ENCODE measurements at regions not wholly inside any gene's neighbourhood (a gene's known extent, or its start where the extent isn't known, plus 50 kb on each side); places are given as distances from the start of the nearest gene placed in this dataset.
"Not testable (repeated sequence)": the region's sequence is repeated elsewhere in the genome, so short reads cannot be mapped to it uniquely, and the experiment has no call there.

DNA sequence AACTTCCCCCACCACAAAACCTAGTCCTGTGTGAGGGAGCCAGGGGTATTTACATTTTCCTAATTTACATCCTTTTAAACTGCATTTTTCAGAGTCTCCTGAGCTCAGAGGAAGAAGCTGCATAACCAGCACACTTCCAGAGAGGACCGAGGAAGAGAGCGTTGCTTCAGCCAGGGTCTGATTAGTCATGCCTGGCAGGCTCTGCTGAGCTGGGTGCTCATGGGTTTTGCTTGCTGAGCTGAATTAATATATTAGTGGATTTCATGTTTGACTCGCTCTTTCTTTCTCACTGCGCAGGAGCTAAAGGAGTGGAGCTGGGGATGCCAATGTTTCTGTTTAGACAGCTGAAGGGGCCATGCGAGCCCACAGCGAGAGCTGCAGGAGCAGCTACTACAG lies 539.3 kb upstream of the B3GAT1 start:
- no peaks in the 10 kb centered on the region for H3K4me1 Mint-ChIP-seq
- H3K27me3 Mint-ChIP-seq, result peaks cover 14% of the 10 kb centered on the region
- no peak overlapping the region for H3K4me3 Mint-ChIP-seq
- H3K9me3 Mint-ChIP-seq, result no peaks in the 10 kb centered on the region
- no peak for DNase-seq
- no peaks in the 10 kb centered on the region for H3K36me3 Mint-ChIP-seq
- H3K27ac Mint-ChIP-seq, result no peak overlapping the region

DNA sequence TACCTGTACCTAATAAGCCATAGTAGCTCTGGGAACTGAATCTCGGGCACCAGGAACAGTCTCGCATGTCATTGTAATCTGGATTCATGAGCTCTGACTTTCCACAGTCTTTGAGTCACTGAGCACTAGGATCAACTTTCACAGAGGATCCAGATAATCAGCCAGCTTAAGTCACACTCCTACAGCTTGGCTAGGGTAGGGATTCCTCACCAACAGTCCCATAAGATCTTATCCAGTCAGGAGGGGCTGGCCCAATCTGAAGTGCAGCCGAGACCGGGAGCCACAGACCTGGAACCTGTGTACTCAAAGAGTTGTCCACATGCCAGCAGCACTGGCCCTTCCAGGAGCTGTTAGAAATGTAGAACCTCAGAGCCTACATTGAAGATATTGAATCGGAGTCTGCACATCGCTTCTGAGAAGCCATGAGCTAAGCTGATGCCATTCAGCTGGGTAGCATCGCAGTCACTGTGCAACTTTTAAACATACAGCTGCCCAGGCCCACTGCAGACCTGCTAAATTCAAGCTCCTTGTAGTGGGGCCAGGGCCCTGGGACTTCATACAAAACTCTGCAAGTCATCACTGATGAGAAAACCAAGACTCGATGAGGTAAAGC lies 538.8 kb upstream of the B3GAT1 start:
- peaks cover 14% of the 10 kb centered on the region for H3K27me3 Mint-ChIP-seq
- H3K9me3 Mint-ChIP-seq, result no peaks in the 10 kb centered on the region
- DNase-seq, result no peak
- no peak overlapping the region for H3K4me3 Mint-ChIP-seq
- no peaks in the 10 kb centered on the region for H3K4me1 Mint-ChIP-seq
- H3K36me3 Mint-ChIP-seq, result no peaks in the 10 kb centered on the region
- no peak overlapping the region for H3K27ac Mint-ChIP-seq

DNA sequence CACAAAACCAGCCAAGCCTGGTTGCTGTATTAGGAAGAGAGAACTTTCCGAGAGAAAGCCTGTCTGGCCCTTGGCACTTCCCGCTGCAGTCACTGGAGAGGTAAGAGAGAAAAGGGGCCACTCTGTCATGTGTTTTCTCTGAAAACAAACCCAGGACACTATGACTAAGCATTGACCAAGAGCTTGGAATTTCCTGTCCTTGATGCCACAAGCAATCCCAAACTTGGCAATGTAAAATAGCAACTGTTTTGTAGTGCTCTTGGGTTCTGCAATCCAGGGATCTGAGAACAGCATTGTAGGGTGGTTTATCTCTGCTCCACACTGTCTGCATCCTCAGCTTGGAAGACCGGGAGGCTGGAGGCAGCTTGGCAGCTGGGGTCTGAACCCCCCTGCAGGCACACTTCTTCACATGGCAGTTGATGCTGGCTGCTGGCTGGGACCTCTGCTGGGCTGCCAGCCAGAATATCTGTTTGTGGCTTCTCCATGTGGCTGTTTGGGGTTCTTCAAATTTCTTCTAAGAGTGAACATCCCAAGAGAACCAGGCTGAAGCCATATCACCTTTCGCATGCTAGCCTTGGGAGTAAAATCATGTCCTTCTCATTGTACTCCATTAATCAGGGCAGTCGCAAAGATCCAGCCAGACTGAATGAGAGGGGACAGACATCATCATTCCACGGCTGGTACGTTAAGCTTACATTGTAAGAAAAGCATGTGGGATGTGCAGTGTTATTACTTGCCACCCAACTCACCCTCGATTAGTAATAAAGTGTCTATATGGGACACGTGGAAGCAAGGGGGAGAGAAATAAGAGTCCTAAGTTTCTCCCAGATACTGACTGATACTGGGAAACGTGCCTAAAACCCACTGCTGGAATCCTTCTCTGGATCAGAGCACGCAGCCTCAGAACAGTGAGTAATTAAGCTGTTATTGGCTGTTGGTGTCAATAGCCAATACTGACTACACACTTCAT lies 537.4 kb upstream of the B3GAT1 start:
- H3K36me3 Mint-ChIP-seq, result no peaks in the 10 kb centered on the region
- H3K4me1 Mint-ChIP-seq, result no peaks in the 10 kb centered on the region
- no peak overlapping the region for H3K4me3 Mint-ChIP-seq
- H3K27me3 Mint-ChIP-seq, result peaks cover 11% of the 10 kb centered on the region
- H3K9me3 Mint-ChIP-seq, result no peaks in the 10 kb centered on the region
- H3K27ac Mint-ChIP-seq, result no peak overlapping the region
- DNase-seq, result no peak

DNA sequence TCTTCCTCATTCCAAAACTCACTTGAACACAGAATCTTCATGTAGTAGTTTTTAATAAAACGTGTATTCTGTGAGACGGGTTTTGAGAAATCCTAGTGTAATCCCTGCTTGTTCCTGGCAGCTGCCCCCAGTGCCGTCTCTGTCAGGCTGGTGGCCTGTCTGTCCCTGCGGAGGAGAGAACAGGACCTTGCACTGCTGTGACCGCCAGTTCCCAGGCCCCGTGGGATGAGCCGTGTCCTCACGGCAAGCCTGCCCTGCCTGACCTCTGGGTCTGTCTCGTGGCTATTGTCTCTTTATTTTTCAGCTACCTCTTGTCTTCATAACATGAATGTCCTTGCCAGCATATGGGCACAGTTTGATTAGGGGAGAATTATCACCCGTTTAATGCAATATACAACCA lies 535.5 kb upstream of the B3GAT1 start:
- Mint-ChIP-seq H3K9me3 (no peaks in the 10 kb centered on the region), H3K4me1 (no peaks in the 10 kb centered on the region), H3K27me3 (peaks cover 10% of the 10 kb centered on the region), H3K4me3 (no peak overlapping the region), H3K36me3 (no peaks in the 10 kb centered on the region), H3K27ac (no peak overlapping the region)
- no peak for DNase-seq

DNA sequence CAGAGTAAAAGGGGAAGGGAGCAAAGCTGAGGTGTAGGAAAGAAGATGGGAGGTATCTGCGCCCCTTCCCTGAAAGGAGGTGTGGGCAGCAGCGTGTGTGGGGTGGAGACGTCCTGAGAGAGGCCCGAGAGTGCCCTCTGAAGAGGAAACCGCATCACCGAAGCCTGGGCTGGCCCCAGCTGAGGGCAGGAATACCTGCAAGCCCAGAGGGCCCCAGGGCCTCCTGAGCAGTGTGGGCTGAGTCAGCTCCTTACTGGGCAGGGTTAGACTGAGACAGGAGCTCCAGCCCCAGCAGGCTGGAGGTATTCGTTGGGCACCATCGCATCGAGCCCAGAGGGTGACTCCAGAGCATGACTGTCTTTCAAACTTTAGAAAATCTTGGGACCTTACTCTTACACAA lies 534.0 kb upstream of the B3GAT1 start:
- no peaks in the 10 kb centered on the region for H3K4me1 Mint-ChIP-seq
- H3K27me3 Mint-ChIP-seq, result peaks cover 18% of the 10 kb centered on the region
- H3K9me3 Mint-ChIP-seq, result no peaks in the 10 kb centered on the region
- no peak overlapping the region for H3K27ac Mint-ChIP-seq
- no peak overlapping the region for H3K4me3 Mint-ChIP-seq
- no peak for DNase-seq
- H3K36me3 Mint-ChIP-seq, result no peaks in the 10 kb centered on the region

DNA sequence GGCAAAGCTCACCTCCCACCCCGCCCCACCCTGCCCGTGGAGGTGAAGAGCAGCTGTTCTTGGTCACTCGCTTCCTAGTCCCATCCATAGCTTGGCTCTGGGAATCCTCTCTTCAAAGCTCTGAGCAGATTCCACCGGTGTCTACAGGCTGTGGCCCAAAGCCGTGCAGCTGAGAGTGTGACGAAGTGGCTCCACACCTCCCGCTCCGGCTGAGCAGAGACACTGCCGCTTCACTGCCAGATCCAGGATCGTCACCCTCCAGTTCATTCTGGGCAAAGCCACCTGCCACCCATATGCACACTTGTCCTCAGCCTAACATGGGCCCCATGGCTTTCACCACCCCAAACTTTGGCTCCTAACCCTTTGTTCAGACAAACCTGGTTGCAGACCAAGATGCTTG lies 532.9 kb upstream of the B3GAT1 start:
- no peaks in the 10 kb centered on the region for H3K36me3 Mint-ChIP-seq
- DNase-seq, result no peak
- H3K27ac Mint-ChIP-seq, result no peak overlapping the region
- H3K27me3 Mint-ChIP-seq, result peaks cover 15% of the 10 kb centered on the region
- no peaks in the 10 kb centered on the region for H3K4me1 Mint-ChIP-seq
- no peaks in the 10 kb centered on the region for H3K9me3 Mint-ChIP-seq
- no peak overlapping the region for H3K4me3 Mint-ChIP-seq

DNA sequence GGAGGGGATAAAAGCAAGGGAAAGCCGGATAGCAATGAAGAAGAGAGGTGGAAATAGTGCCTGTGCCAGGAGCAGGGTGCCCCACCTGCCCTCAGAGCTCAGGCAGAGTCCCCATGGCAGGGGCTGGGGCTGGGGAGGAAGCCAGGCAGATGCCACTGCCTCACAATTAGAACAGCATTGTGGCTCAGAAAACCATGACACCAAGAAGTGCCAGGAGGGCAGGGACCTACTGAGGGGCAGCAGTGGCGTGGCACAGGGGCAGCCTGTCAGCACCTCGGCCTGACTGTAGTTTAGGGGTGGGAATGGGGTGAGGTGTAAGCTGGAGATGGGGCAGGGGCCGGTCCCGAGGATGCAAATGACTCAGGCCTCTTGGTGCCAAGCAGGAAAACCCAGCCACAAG lies 532.1 kb upstream of the B3GAT1 start:
- H3K27ac Mint-ChIP-seq, result no peak overlapping the region
- H3K9me3 Mint-ChIP-seq, result no peaks in the 10 kb centered on the region
- no peak overlapping the region for H3K4me3 Mint-ChIP-seq
- H3K27me3 Mint-ChIP-seq, result peaks cover 12% of the 10 kb centered on the region
- no peaks in the 10 kb centered on the region for H3K4me1 Mint-ChIP-seq
- H3K36me3 Mint-ChIP-seq, result no peaks in the 10 kb centered on the region
- no peak for DNase-seq

DNA sequence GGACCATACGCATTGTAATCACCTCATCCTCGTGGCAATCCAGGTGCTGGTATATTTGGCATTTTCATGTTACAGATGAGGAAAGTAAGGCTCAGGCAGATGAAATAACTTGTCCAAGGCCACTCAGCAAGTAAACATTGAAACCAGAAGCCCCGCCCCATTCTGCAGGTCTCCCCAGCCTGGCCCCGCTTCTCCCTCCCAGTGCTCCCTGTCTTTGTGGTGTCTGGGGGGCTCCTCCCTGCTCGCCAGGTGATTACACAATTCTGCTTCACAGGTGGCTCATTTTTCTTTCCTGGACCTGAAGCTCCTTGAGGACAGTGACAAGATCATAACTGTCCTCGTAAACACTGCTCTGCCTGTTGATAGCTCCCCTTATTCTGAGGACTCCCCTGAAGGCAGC lies 531.5 kb upstream of the B3GAT1 start:
- Mint-ChIP-seq H3K36me3 (no peaks in the 10 kb centered on the region), H3K27ac (no peak overlapping the region), H3K9me3 (no peaks in the 10 kb centered on the region), H3K27me3 (peaks cover 14% of the 10 kb centered on the region), H3K4me1 (no peaks in the 10 kb centered on the region), H3K4me3 (no peak overlapping the region)
- DNase-seq, result no peak

DNA sequence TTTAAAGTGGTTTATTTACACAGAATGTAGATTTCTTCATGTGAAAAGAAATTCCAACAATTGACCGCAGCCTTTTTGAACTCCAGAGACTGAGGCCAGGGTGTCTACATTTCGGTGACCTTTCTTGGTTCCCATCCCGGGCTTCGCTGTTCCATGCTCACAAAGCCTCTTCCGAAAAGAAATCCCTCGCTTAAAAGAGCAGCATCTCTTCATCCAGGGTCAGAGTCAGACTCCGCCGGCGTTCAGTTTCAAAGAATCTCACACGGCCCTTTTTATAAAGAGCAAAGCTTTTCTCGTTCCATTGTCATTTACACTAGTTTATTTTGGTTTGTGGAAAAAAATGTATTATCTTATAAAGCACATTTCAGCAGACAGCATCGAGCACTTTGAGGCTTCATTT lies 530.6 kb upstream of the B3GAT1 start:
- H3K36me3 Mint-ChIP-seq, result no peaks in the 10 kb centered on the region
- H3K27ac Mint-ChIP-seq, result no peak overlapping the region
- H3K27me3 Mint-ChIP-seq, result peaks cover 14% of the 10 kb centered on the region
- H3K9me3 Mint-ChIP-seq, result no peaks in the 10 kb centered on the region
- H3K4me1 Mint-ChIP-seq, result no peaks in the 10 kb centered on the region
- DNase-seq, result no peak
- no peak overlapping the region for H3K4me3 Mint-ChIP-seq

DNA sequence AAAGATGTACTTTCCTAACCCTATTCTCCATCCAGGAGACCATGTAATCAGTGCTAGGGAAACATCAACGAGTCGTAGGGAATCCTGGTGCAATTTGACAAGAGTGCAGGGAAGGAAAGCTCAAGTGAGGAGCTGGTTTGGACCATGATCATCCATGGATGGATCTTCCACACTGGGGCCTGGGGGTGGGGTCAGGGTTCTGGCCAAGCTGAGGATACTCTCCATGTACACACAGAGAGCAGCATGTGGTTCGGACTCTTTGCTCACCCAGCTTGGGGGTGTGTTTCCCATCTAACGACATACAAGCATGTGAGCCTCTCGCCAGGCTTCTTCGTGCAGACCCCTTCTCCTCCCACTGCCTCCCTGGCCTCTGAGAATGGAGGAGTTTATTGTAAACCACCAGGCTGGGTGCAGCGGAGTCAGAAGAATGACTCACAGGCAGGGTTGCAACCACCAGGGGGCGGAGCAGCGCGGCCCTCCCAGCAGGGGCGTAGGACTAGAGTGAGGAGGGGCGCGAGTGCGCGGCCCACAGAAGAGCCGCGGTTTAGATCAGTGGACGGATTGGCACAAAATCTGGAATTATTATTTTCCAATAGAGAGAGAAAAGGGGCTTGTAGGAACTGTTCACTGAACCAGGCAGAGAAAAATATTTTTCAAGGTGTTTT lies 530.0 kb upstream of the B3GAT1 start:
- H3K9me3 Mint-ChIP-seq, H3K36me3 Mint-ChIP-seq, H3K4me3 Mint-ChIP-seq, H3K4me1 Mint-ChIP-seq, H3K27ac Mint-ChIP-seq, DNase-seq: not testable (repeated sequence)
- peaks cover 14% of the 10 kb centered on the region for H3K27me3 Mint-ChIP-seq

DNA sequence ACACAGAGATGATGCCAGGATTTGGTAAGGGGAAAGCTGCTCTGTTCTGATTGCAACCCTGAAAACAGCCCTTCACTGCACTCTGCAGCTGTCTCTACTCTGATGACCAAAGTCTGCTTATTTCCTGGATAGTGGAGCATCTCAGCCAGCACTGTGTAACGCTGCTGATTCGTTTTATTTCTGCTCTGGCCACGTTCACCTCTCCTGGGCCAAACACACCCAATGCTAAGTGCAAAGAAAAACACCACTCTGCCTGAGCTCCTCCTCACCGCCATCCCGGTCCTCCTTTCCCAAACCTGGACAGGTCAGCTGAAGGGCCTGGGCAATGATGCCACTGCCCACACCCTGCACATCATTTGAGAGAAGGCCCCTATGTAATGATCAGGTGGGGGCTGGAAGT lies 529.3 kb upstream of the B3GAT1 start:
- Mint-ChIP-seq H3K27ac (no peak overlapping the region), H3K36me3 (no peaks in the 10 kb centered on the region), H3K4me1 (no peaks in the 10 kb centered on the region), H3K9me3 (no peaks in the 10 kb centered on the region), H3K27me3 (peaks cover 14% of the 10 kb centered on the region), H3K4me3 (no peak overlapping the region)
- no peak for DNase-seq

DNA sequence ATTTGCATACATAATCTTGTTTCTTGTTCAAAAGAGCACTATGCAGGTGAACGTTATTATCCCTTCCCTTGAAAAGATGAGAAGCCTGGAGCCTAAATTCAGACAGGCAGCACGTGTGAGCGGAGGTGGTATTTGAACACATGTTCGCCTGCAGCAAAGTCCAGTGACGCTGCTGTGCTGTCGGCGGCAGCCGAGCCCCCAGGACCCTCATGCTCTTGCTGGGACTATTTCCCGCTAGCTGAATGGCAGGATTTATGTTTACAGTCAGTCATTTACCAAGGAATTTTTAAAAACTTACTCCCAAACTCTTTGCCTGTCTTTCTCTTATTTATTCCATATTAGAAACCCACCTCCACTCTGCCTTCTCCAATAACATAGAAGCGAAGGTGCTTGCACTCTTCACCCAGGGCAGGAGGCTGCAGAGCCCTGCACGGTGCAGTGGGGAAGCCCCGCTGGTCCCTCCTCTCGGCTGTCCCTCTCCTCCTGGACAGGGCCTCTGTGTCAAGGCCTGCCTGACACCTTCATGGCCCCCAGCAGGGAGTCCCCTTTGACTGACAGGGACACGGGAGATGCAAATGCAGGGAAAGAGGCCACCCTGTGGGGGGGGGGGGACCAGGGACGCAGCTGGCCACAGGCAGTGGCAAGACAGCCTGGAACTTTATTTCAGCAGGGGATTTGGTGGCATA lies 528.5 kb upstream of the B3GAT1 start:
- DNase-seq, result no peak
- H3K4me3 Mint-ChIP-seq, result no peak overlapping the region
- H3K27ac Mint-ChIP-seq, result no peak overlapping the region
- no peaks in the 10 kb centered on the region for H3K4me1 Mint-ChIP-seq
- no peaks in the 10 kb centered on the region for H3K9me3 Mint-ChIP-seq
- H3K27me3 Mint-ChIP-seq, result peaks cover 14% of the 10 kb centered on the region
- no peaks in the 10 kb centered on the region for H3K36me3 Mint-ChIP-seq

DNA sequence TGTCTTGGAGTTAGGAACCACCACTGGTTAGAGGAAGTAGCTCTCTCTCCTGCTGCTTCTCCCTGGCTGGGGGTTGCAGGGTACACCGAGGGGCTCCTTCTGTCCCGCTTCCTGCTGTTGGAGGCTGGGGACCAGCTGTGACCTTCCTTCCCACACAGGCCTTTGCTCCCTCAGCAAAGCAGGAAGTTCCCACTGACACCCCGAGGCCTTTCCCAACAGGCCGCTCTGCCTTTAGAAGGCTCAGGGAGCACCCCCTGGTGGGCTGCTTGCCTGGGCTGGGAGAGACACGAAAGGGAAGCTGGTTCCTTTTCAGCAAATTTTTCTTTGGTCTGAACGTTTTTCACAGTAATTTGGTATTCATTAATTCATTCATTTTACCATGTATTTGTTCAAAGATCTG lies 527.9 kb upstream of the B3GAT1 start:
- no peaks in the 10 kb centered on the region for H3K4me1 Mint-ChIP-seq
- H3K27ac Mint-ChIP-seq, result no peak overlapping the region
- DNase-seq, result no peak
- no peaks in the 10 kb centered on the region for H3K36me3 Mint-ChIP-seq
- H3K27me3 Mint-ChIP-seq, result peaks cover 14% of the 10 kb centered on the region
- H3K4me3 Mint-ChIP-seq, result no peak overlapping the region
- no peaks in the 10 kb centered on the region for H3K9me3 Mint-ChIP-seq

DNA sequence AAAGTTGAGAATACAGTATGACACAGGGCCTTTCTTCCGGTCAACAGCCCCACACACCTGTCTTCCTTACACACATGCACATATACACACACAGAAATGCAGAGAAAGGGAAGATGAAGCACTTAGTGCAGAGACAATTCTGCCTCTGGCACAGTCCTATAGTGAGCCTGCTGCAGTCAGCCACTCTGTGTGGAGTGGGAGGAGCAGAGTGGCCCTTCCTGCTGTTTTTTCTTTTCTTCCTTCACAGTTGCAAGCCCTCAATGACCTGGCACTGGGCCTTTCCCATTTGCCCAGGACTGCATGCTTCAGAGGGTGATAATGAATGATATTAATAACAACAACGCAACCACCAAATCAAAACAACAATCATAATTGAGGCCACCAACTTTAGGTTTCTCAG lies 527.0 kb upstream of the B3GAT1 start:
- no peak overlapping the region for H3K4me3 Mint-ChIP-seq
- no peak overlapping the region for H3K27ac Mint-ChIP-seq
- no peak for DNase-seq
- no peaks in the 10 kb centered on the region for H3K4me1 Mint-ChIP-seq
- no peaks in the 10 kb centered on the region for H3K36me3 Mint-ChIP-seq
- peaks cover 14% of the 10 kb centered on the region for H3K27me3 Mint-ChIP-seq
- H3K9me3 Mint-ChIP-seq, result no peaks in the 10 kb centered on the region

DNA sequence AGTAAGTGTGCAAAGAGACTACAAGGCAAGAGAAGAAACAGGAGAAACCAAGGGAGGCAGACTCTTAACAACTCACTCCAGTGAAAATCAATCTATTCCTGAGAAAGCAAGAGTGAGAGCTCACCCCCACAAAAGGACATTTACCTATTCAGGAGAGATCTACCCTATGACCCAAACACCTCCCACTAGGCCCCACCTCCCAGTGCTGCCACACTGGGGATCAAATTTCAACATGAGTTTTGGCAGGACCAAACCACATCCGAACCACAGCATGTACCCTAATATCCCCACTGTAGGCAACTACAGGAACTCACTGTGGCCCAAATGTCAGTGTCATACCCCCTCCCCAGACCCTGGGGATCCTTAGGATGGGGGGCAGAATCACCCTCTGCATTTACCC lies 526.2 kb upstream of the B3GAT1 start:
- no peak overlapping the region for H3K27ac Mint-ChIP-seq
- H3K36me3 Mint-ChIP-seq, result no peaks in the 10 kb centered on the region
- H3K4me1 Mint-ChIP-seq, result no peaks in the 10 kb centered on the region
- H3K9me3 Mint-ChIP-seq, result no peaks in the 10 kb centered on the region
- H3K4me3 Mint-ChIP-seq, result no peak overlapping the region
- no peak for DNase-seq
- peaks cover 17% of the 10 kb centered on the region for H3K27me3 Mint-ChIP-seq
